H1 (cell line): ENCODE measurements at regions not wholly inside any gene's neighbourhood (a gene's known extent, or its start where the extent isn't known, plus 50 kb on each side); places are given as distances from the start of the nearest gene placed in this dataset.

Experiments used
- CTCF ChIA-PET: fragments of 300-600 bp; sonication (Branson Sonifier 250); formaldehyde crosslinking; loops from one replicate; lab custom pipeline; 2021; ENCODE audit not compliant: partially characterized antibody; lab: Charles Lee
- POLR2A ChIA-PET: fragments of 300-600 bp; sonication (Branson Sonifier 250); formaldehyde crosslinking; loops from one replicate; lab custom pipeline; 2021; ENCODE audit warnings: inconsistent platforms; ENCODE audit not compliant: partially characterized antibody; lab: Charles Lee
- DNase-seq, 2 experiments: peaks; one replicate each; pipeline versions ENCODE4 v3.0.0 to v3.0.0-alpha.2; 2010 to 2022; ENCODE audit warnings: low spot score in 2 of 2, low read depth in 1 of 2, mixed read lengths in 1 of 2
- FAIRE-seq: peaks from 2 replicates; lab custom pipeline; 2011; peaks lifted over from hg19 to GRCh38; lab: Jason Lieb, UNC
- H2AFZ ChIP-seq: 2 replicates; pipeline ENCODE4 v1.8.1; 2012; ENCODE audit warnings: low read length, inconsistent platforms
- H2AK5ac ChIP-seq: 2 replicates; pipeline ENCODE4 v1.6.1; 2013; ENCODE audit warnings: low read depth, low read length
- H2BK120ac ChIP-seq: replicated peaks from 2 replicates; pipeline ENCODE3; 2013; ENCODE audit warnings: low read depth, low read length, inconsistent platforms
- H2BK12ac ChIP-seq: 2 replicates; pipeline ENCODE4 v1.6.1; 2013; ENCODE audit warnings: low read depth, low read length
- H2BK15ac ChIP-seq: 2 replicates; pipeline ENCODE4 v1.6.1; 2013; ENCODE audit warnings: low read length
- H2BK20ac ChIP-seq: 2 replicates; pipeline ENCODE4 v1.6.1; 2013; ENCODE audit warnings: low read length
- H2BK5ac ChIP-seq: 2 replicates; pipeline ENCODE4 v1.6.1; 2013; ENCODE audit warnings: low read depth, low read length
- H3K14ac ChIP-seq: 2 replicates; pipeline ENCODE4 v1.6.1; 2013; ENCODE audit warnings: inconsistent platforms; ENCODE audit not compliant: insufficient read length
- H3K18ac ChIP-seq: 2 replicates; pipeline ENCODE4 v1.6.1; 2013; ENCODE audit warnings: low read length; ENCODE audit errors: extremely low read depth
- H3K23ac ChIP-seq: 2 replicates; pipeline ENCODE4 v1.6.1; 2013; ENCODE audit warnings: inconsistent platforms; ENCODE audit not compliant: insufficient read length
- H3K23me2 ChIP-seq: 2 replicates; pipeline ENCODE4 v1.6.1; 2013; ENCODE audit warnings: low read depth, low read length
- H3K27ac ChIP-seq: 2 replicates; pipeline ENCODE4 v1.6.1; 2011; ENCODE audit warnings: low read depth, low read length, inconsistent platforms
- H3K27me3 ChIP-seq, 4 experiments: replicated peaks in 1 of 4; 1 replicate in 1 of 4; 2 replicates in 3 of 4; pipeline versions ENCODE4 v1.6.1 to v1.8.1; 2011 to 2013; ENCODE audit warnings: low read length in 3 of 4, mild to moderate bottlenecking in 3 of 4, inconsistent platforms in 2 of 4, mixed read lengths in 2 of 4, moderate library complexity in 1 of 4; ENCODE audit not compliant: control insufficient read depth in 3 of 4, insufficient read depth in 3 of 4; ENCODE audit errors: extremely low read depth in 1 of 4
- H3K36me3 ChIP-seq, 4 experiments: 2 replicates each; pipeline versions ENCODE4 v1.6.1 to v1.8.1; 2011 to 2013; ENCODE audit warnings: mild to moderate bottlenecking in 4 of 4, low read length in 3 of 4, moderate library complexity in 2 of 4, control low read depth in 1 of 4, inconsistent platforms in 1 of 4; ENCODE audit not compliant: insufficient read depth in 4 of 4, control insufficient read depth in 2 of 4
- H3K4ac ChIP-seq: replicated peaks from 2 replicates; pipeline ENCODE3; 2013; ENCODE audit warnings: low read length, low read depth, mixed read lengths, inconsistent platforms; ENCODE audit not compliant: insufficient read length
- H3K4me1 ChIP-seq, 4 experiments: replicated peaks in 1 of 4; 1 replicate in 1 of 4; 2 replicates in 3 of 4; pipeline versions ENCODE4 v1.6.1 to v1.8.1; 2011 to 2013; ENCODE audit warnings: low read length in 3 of 4, inconsistent platforms in 2 of 4, mixed read lengths in 1 of 4; ENCODE audit not compliant: insufficient read depth in 4 of 4, control insufficient read depth in 3 of 4
- H3K4me2 ChIP-seq, 2 experiments: 2 replicates each; pipeline versions ENCODE4 v1.6.1 to v1.8.1; 2011 to 2013; ENCODE audit warnings: low read depth in 2 of 2, low read length in 2 of 2, control low read depth in 1 of 2, inconsistent platforms in 1 of 2, mild to moderate bottlenecking in 1 of 2; ENCODE audit not compliant: insufficient read depth in 1 of 2
- H3K4me3 ChIP-seq, 4 experiments: fragments of 200-600, 300-600 bp in 1 of 4; sonication (generic), shearing (Covaris generic), sonication (Bioruptor Twin) in 1 of 4; 2 replicates each; pipeline versions ENCODE4 v1.5.1 to v1.8.1; 2011 to 2016; ENCODE audit warnings: low read length in 4 of 4, low read depth in 3 of 4, control low read depth in 2 of 4, inconsistent platforms in 2 of 4, mild to moderate bottlenecking in 2 of 4, mixed read lengths in 1 of 4, moderate library complexity in 1 of 4; ENCODE audit not compliant: insufficient read depth in 2 of 4; ENCODE audit errors: extremely low read depth in 1 of 4
- H3K56ac ChIP-seq: replicated peaks from 2 replicates; pipeline ENCODE3; 2013; ENCODE audit warnings: low read depth, mild to moderate bottlenecking, mixed read lengths, low read length, inconsistent platforms; ENCODE audit not compliant: insufficient read length
- H3K79me1 ChIP-seq: 2 replicates; pipeline ENCODE4 v1.6.1; 2013; ENCODE audit warnings: low read depth, low read length, control low read depth
- H3K79me2 ChIP-seq, 2 experiments: 2 replicates each; pipeline versions ENCODE4 v1.6.1 to v1.8.1; 2012 to 2013; ENCODE audit warnings: low read length in 2 of 2, mild to moderate bottlenecking in 2 of 2, inconsistent platforms in 1 of 2; ENCODE audit not compliant: insufficient read depth in 2 of 2, control insufficient read depth in 1 of 2
- H3K9ac ChIP-seq, 4 experiments: replicated peaks in 1 of 4; 1 replicate in 1 of 4; 2 replicates in 3 of 4; pipeline versions ENCODE4 v1.6.1 to v1.8.1; 2011 to 2013; ENCODE audit warnings: low read depth in 3 of 4, low read length in 3 of 4, control low read depth in 2 of 4, mild to moderate bottlenecking in 2 of 4, moderate library complexity in 2 of 4, inconsistent platforms in 1 of 4; ENCODE audit errors: extremely low read depth in 1 of 4
- H3K9me3 ChIP-seq, 2 experiments: 2 replicates each; pipeline versions ENCODE4 v1.6.1 to v1.8.1; 2012 to 2013; ENCODE audit warnings: mild to moderate bottlenecking in 2 of 2, moderate library complexity in 2 of 2, control low read depth in 1 of 2, inconsistent platforms in 1 of 2, low read depth in 1 of 2, low read length in 1 of 2, mixed read lengths in 1 of 2; ENCODE audit not compliant: insufficient read depth in 2 of 2
- H4K20me1 ChIP-seq, 2 experiments: replicated peaks in 1 of 2; 2 replicates each; pipeline versions ENCODE3 to v1.8.1; 2011 to 2013; ENCODE audit warnings: inconsistent platforms in 2 of 2, low read length in 2 of 2, mild to moderate bottlenecking in 1 of 2; ENCODE audit not compliant: insufficient read depth in 2 of 2, control insufficient read depth in 1 of 2
- H4K5ac ChIP-seq: 2 replicates; pipeline ENCODE4 v1.6.1; 2013; ENCODE audit warnings: low read length, low read depth, mixed read lengths, inconsistent platforms; ENCODE audit not compliant: insufficient read length
- H4K8ac ChIP-seq: 2 replicates; pipeline ENCODE4 v1.8.0; 2013; ENCODE audit warnings: mild to moderate bottlenecking, moderate library complexity, low read length, inconsistent platforms; ENCODE audit not compliant: insufficient read depth; ENCODE audit errors: extremely low read depth
- H4K91ac ChIP-seq: replicated peaks from 2 replicates; pipeline ENCODE3; 2013; ENCODE audit warnings: low read length, mixed read lengths, inconsistent platforms; ENCODE audit not compliant: insufficient read length
- ATF2 ChIP-seq: IDR thresholded peaks from 2 replicates; pipeline ENCODE4 v1.6.1; 2012; ENCODE audit warnings: low read length, inconsistent platforms
- KDM1A ChIP-seq: fragments of 200-600, 300-600 bp; sonication (generic); IDR thresholded peaks from 2 replicates; pipeline ENCODE4 v1.7.1; 2016; ENCODE audit warnings: mild to moderate bottlenecking, low read length, borderline replicate concordance
- MAX ChIP-seq: IDR thresholded peaks from 2 replicates; pipeline ENCODE4 v1.6.1; 2012; ENCODE audit warnings: inconsistent platforms
- PHF8 ChIP-seq: fragments of 200-600 bp; sonication (generic); conservative IDR thresholded peaks from 2 replicates; pipeline ENCODE4 v1.7.1; 2012; ENCODE audit warnings: low read depth, mild to moderate bottlenecking, inconsistent platforms, low read length, moderate library complexity
- RBBP5 ChIP-seq: IDR thresholded peaks from 2 replicates; pipeline ENCODE4 v1.7.1; 2012; ENCODE audit warnings: low read depth, mild to moderate bottlenecking, inconsistent platforms, low read length, moderate library complexity, borderline replicate concordance
- RXRA ChIP-seq: IDR thresholded peaks from 2 replicates; pipeline ENCODE4 v1.6.1; 2011; ENCODE audit warnings: low read depth, mild to moderate bottlenecking, low read length, moderate library complexity; ENCODE audit not compliant: insufficient read depth
- SP4 ChIP-seq: IDR thresholded peaks from 2 replicates; pipeline ENCODE4 v1.6.1; 2012; ENCODE audit warnings: low read length, inconsistent platforms
- TAF1 ChIP-seq: IDR thresholded peaks from 2 replicates; pipeline ENCODE4 v1.6.1; 2011; ENCODE audit warnings: mild to moderate bottlenecking, low read depth, low read length
- TEAD4 ChIP-seq: IDR thresholded peaks from 2 replicates; pipeline ENCODE4 v1.6.1; 2012; ENCODE audit warnings: low read depth, low read length, inconsistent platforms, mixed read lengths
- YY1 ChIP-seq: IDR thresholded peaks from 2 replicates; pipeline ENCODE4 v1.6.1; 2011; ENCODE audit warnings: low read depth, mild to moderate bottlenecking, low read length
- WGBS, 2 experiments: shearing (Covaris generic) in 1 of 2; methylation state at CpG; one replicate each; pipeline versions ENCODE4 v1.1.6 to v1.1.7; 2013 to 2015; ENCODE audit warnings: low lambda C conversion rate in 2 of 2, mixed read lengths in 2 of 2, inconsistent platforms in 1 of 2, low coverage in 1 of 2, missing lambda C conversion rate in 1 of 2; ENCODE audit not compliant: insufficient replicate concordance in 2 of 2, insufficient coverage in 1 of 2, insufficient read length in 1 of 2; ENCODE audit errors: extremely low coverage in 1 of 2, missing lambda C conversion rate in 1 of 2; 5-methylcytosine and 5-hydroxymethylcytosine counted together
- TF ChIP-seq, protein P1 (sequence below): IDR thresholded peaks from 2 replicates; pipeline ENCODE4 v1.6.1; 2012; ENCODE audit warnings: inconsistent platforms

GRCh38 chr3:59136081-59136480 lies 86.3 kb upstream of the CFAP20DC start:
- no peaks in the 10 kb centered on the region for H4K20me1 ChIP-seq
- no peak overlapping the region for H2BK15ac ChIP-seq
- H3K4me1 ChIP-seq: peaks cover 0 to under 1% (median 0%) of the 10 kb centered on the region in 4 experiments; a peak in 2 of 7 replicates
- no peaks in the 10 kb centered on the region for H3K79me1 ChIP-seq
- H4K5ac ChIP-seq: no peak overlapping the region
- H3K23me2 ChIP-seq: no peaks in the 10 kb centered on the region
- H3K4me3 ChIP-seq: no peak overlapping the region
- no peak overlapping the region for H2BK5ac ChIP-seq
- DNase-seq (no peak), FAIRE-seq (no peak)
- H4K91ac ChIP-seq: no peak overlapping the region
- no peak overlapping the region for H2AFZ ChIP-seq
- ChIA-PET POLR2A (no interaction called here), CTCF (interaction anchor here (0.8 kb wide), 1 partner anchor 496 kb away, joined by 3 read pairs; no protein-coding TSS in a partner anchor)
- no peaks in the 10 kb centered on the region for H3K79me2 ChIP-seq
- no peak overlapping the region for H2AK5ac ChIP-seq
- H3K36me3 ChIP-seq: no peaks in the 10 kb centered on the region
- no peak overlapping the region for H2BK20ac ChIP-seq
- no peak overlapping the region for H4K8ac ChIP-seq
- no peak overlapping the region for H2BK120ac ChIP-seq
- H3K4ac ChIP-seq: no peak overlapping the region
- H3K18ac ChIP-seq: no peak overlapping the region
- H3K9ac ChIP-seq: no peak overlapping the region
- H3K9me3 ChIP-seq: no peaks in the 10 kb centered on the region
- H2BK12ac ChIP-seq: no peak overlapping the region
- H3K14ac ChIP-seq: no peak overlapping the region
- H3K4me2 ChIP-seq: no peak overlapping the region
- WGBS, 2 experiments: 87% methylated on average over 2 of the region's 2 CpGs; no CpG with 5 or more reads in 1 of the 2 experiments
- H3K56ac ChIP-seq: no peak overlapping the region
- H3K27ac ChIP-seq: no peak overlapping the region
- no peak overlapping the region for H3K23ac ChIP-seq
- no peaks in the 10 kb centered on the region for H3K27me3 ChIP-seq
- no peak for TF ChIP-seq MAX
- no peak for TF ChIP-seq YY1
- TF ChIP-seq SP4: no peak
- no peak for TF ChIP-seq ATF2
- no peak for TF ChIP-seq KDM1A
- TF ChIP-seq, protein P1, sequence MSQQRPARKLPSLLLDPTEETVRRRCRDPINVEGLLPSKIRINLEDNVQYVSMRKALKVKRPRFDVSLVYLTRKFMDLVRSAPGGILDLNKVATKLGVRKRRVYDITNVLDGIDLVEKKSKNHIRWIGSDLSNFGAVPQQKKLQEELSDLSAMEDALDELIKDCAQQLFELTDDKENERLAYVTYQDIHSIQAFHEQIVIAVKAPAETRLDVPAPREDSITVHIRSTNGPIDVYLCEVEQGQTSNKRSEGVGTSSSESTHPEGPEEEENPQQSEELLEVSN: no peak
- no peak for TF ChIP-seq RBBP5
- no peak for TF ChIP-seq TAF1
- no peak for TF ChIP-seq PHF8
- no peak for TF ChIP-seq RXRA
- TF ChIP-seq TEAD4: no peak
